ENCODE measurements at regions not wholly inside any gene's neighbourhood (a gene's known extent, or its start where the extent isn't known, plus 50 kb on each side); places are given as distances from the start of the nearest gene placed in this dataset.
"Not testable (repeated sequence)": the region's sequence is repeated elsewhere in the genome, so short reads cannot be mapped to it uniquely, and the experiment has no call there.

DNA sequence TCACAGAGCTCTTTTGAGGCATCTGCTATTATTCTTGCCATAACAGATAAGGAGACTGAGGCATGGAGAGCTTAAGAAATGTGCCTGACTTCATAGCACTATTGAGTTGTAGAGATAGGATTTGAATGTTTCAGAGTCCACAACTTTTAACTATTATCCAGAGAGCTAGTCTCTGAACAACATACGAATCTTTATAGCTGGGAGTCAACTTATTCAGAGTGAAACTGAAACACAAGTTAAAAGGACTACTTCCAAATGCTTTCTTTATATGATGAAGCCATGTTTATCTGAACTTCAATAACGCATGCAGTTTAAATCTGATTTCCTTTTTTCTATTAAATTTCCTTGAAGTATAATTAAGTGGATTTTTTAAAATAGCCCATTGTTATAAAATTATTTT is 268.8 kb downstream of the IKZF2 start:
- H3K4me3 Mint-ChIP-seq, result no peak overlapping the region

DNA sequence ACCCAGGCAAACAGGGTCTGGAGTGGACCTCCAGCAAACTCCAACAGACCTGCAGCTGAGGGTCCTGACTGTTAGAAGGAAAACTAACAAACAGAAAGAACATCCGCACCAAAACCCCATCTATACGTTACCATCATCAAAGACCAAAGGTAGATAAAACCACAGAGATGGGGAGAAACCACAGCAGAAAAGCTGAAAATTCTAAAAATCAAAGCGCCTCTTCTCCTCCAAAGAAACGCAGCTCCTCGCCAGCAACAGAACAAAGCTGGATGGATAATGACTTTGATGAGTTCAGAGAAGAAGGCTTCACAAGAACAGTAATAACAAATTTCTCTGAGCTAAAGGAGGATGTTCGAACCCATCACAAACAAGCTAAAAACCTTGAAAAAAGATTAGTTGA is 274.9 kb downstream of the IKZF2 start:
- DNase-seq (ENCODE audit: low spot score); POLR2A ChIA-PET; H3K27ac Mint-ChIP-seq; H3K4me1 Mint-ChIP-seq; H3K27me3 Mint-ChIP-seq (ENCODE audit: low read depth); H3K4me3 Mint-ChIP-seq; ATAC-seq; CTCF ChIA-PET: not testable (repeated sequence)
- peaks cover 47% of the 10 kb centered on the region for H3K9me3 Mint-ChIP-seq
- H3K36me3 Mint-ChIP-seq, result peaks cover 16% of the 10 kb centered on the region

More for the DNA sequence above, 268.8 kb downstream of the IKZF2 start:
- H3K9me3 Mint-ChIP-seq, result peaks cover 47% of the 10 kb centered on the region
- H3K27me3 Mint-ChIP-seq (ENCODE audit: low read depth), result peaks cover 4% of the 10 kb centered on the region; the same call in 1 of the 2 replicates
- H3K36me3 Mint-ChIP-seq, result peaks cover 6% of the 10 kb centered on the region; the same call in 1 of the 2 replicates
- ATAC-seq (no peak), DNase-seq (ENCODE audit: low spot score) (no peak)
- H3K4me1 Mint-ChIP-seq, result no peaks in the 10 kb centered on the region
- ChIA-PET POLR2A (no interaction called here), CTCF (interaction anchor here (1.6 kb wide), 1 partner anchor 9 kb away, joined by 3 read pairs; no protein-coding TSS in a partner anchor)
- TF ChIP-seq ZNF423 (CRISPR knock-in tag; IDR thresholded peaks at IDR 0.05), result no peak
- no peak for TF ChIP-seq SMAD3 (CRISPR knock-in tag; IDR thresholded peaks at IDR 0.05; ENCODE audit: borderline replicate concordance)
- TF ChIP-seq, protein P1, sequence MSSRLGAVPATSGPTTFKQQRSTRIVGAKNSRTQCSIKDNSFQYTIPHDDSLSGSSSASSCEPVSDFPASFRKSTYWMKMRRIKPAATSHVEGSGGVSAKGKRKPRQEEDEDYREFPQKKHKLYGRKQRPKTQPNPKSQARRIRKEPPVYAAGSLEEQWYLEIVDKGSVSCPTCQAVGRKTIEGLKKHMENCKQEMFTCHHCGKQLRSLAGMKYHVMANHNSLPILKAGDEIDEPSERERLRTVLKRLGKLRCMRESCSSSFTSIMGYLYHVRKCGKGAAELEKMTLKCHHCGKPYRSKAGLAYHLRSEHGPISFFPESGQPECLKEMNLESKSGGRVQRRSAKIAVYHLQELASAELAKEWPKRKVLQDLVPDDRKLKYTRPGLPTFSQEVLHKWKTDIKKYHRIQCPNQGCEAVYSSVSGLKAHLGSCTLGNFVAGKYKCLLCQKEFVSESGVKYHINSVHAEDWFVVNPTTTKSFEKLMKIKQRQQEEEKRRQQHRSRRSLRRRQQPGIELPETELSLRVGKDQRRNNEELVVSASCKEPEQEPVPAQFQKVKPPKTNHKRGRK (CRISPR knock-in tag; IDR thresholded peaks at IDR 0.05; ENCODE audit: borderline replicate concordance), result no peak
- TF ChIP-seq ZNF317 (CRISPR knock-in tag; IDR thresholded peaks at IDR 0.05; ENCODE audit: borderline replicate concordance, low read depth), result no peak
- TF ChIP-seq, protein P2, sequence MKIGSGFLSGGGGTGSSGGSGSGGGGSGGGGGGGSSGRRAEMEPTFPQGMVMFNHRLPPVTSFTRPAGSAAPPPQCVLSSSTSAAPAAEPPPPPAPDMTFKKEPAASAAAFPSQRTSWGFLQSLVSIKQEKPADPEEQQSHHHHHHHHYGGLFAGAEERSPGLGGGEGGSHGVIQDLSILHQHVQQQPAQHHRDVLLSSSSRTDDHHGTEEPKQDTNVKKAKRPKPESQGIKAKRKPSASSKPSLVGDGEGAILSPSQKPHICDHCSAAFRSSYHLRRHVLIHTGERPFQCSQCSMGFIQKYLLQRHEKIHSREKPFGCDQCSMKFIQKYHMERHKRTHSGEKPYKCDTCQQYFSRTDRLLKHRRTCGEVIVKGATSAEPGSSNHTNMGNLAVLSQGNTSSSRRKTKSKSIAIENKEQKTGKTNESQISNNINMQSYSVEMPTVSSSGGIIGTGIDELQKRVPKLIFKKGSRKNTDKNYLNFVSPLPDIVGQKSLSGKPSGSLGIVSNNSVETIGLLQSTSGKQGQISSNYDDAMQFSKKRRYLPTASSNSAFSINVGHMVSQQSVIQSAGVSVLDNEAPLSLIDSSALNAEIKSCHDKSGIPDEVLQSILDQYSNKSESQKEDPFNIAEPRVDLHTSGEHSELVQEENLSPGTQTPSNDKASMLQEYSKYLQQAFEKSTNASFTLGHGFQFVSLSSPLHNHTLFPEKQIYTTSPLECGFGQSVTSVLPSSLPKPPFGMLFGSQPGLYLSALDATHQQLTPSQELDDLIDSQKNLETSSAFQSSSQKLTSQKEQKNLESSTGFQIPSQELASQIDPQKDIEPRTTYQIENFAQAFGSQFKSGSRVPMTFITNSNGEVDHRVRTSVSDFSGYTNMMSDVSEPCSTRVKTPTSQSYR (CRISPR knock-in tag; IDR thresholded peaks at IDR 0.05), result no peak
- no peak for TF ChIP-seq FOXK1 (CRISPR knock-in tag; IDR thresholded peaks at IDR 0.05)
- TF ChIP-seq, protein P3, sequence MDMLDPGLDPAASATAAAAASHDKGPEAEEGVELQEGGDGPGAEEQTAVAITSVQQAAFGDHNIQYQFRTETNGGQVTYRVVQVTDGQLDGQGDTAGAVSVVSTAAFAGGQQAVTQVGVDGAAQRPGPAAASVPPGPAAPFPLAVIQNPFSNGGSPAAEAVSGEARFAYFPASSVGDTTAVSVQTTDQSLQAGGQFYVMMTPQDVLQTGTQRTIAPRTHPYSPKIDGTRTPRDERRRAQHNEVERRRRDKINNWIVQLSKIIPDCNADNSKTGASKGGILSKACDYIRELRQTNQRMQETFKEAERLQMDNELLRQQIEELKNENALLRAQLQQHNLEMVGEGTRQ (CRISPR knock-in tag; IDR thresholded peaks at IDR 0.05), result no peak
- no peak for TF ChIP-seq MXD4 (CRISPR knock-in tag; IDR thresholded peaks at IDR 0.05; ENCODE audit: borderline replicate concordance)
- no peak for TF ChIP-seq ELF4 (CRISPR knock-in tag; IDR thresholded peaks at IDR 0.05; ENCODE audit: low read depth)
- H3K27ac Mint-ChIP-seq, result no peak overlapping the region

DNA sequence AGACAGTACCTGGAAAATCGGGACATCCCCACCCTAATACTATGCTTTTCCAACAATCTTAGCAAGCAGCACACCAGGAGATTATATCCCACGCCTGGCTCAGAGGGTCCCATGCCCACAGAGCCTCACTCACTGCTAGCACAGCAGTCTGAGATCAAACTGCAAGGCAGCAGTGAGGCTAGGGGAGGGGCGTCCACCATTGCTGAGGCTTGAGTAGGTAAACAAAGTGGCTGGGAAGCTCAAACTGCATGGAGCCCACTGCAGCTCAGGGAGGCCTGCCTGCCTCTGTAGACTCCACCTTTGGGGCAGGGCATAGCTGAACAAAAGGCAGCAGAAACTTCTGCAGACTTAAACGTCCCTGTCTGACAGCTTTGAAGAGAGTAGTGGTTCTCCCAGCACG is 275.5 kb downstream of the IKZF2 start:
- H3K27me3 Mint-ChIP-seq (ENCODE audit: low read depth); ATAC-seq; H3K4me1 Mint-ChIP-seq; H3K27ac Mint-ChIP-seq; H3K4me3 Mint-ChIP-seq; CTCF ChIA-PET; POLR2A ChIA-PET; DNase-seq (ENCODE audit: low spot score): not testable (repeated sequence)
- Mint-ChIP-seq H3K9me3 (peaks cover 47% of the 10 kb centered on the region), H3K36me3 (peaks cover 16% of the 10 kb centered on the region)

DNA sequence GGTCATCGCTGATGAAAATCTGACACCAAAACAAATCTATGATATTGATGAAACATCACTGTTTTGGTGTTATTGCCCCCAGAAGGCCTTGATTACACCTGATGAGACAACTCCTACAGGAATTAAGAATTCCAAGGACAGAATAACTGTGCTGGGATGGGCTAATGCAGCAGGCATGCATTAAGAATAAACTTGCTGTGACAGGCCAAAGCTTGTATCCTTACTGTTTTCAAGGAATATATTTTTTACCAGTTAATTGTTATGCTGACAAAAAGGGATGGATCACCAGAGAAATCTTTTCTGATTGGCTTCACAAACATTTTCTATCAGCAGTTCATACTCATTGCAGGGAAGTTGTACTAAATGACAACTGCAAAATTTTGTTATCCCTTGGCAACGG is 278.2 kb downstream of the IKZF2 start:
- DNase-seq (ENCODE audit: low spot score), result no peak
- H3K36me3 Mint-ChIP-seq, result peaks cover 16% of the 10 kb centered on the region
- CTCF ChIA-PET, result no interaction called here
- no peak for TF ChIP-seq ZNF396 (CRISPR knock-in tag; IDR thresholded peaks at IDR 0.05; ENCODE audit: borderline replicate concordance)
- TF ChIP-seq GTF2I (CRISPR knock-in tag; conservative IDR thresholded peaks at IDR 0.05), result no peak
- TF ChIP-seq TP53 (CRISPR knock-in tag; IDR thresholded peaks at IDR 0.05), result no peak
- TF ChIP-seq, protein P4, sequence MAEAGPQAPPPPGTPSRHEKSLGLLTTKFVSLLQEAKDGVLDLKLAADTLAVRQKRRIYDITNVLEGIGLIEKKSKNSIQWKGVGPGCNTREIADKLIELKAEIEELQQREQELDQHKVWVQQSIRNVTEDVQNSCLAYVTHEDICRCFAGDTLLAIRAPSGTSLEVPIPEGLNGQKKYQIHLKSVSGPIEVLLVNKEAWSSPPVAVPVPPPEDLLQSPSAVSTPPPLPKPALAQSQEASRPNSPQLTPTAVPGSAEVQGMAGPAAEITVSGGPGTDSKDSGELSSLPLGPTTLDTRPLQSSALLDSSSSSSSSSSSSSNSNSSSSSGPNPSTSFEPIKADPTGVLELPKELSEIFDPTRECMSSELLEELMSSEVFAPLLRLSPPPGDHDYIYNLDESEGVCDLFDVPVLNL (CRISPR knock-in tag; IDR thresholded peaks at IDR 0.05; ENCODE audit: borderline replicate concordance, low read depth), result no peak
- TF ChIP-seq ZNF138 (CRISPR knock-in tag; conservative IDR thresholded peaks at IDR 0.05), result no peak
- TF ChIP-seq FOXK1 (CRISPR knock-in tag; IDR thresholded peaks at IDR 0.05), result no peak
- TF ChIP-seq OVOL2 (CRISPR knock-in tag; IDR thresholded peaks at IDR 0.05; ENCODE audit: borderline replicate concordance), result no peak
- TF ChIP-seq, protein P5, sequence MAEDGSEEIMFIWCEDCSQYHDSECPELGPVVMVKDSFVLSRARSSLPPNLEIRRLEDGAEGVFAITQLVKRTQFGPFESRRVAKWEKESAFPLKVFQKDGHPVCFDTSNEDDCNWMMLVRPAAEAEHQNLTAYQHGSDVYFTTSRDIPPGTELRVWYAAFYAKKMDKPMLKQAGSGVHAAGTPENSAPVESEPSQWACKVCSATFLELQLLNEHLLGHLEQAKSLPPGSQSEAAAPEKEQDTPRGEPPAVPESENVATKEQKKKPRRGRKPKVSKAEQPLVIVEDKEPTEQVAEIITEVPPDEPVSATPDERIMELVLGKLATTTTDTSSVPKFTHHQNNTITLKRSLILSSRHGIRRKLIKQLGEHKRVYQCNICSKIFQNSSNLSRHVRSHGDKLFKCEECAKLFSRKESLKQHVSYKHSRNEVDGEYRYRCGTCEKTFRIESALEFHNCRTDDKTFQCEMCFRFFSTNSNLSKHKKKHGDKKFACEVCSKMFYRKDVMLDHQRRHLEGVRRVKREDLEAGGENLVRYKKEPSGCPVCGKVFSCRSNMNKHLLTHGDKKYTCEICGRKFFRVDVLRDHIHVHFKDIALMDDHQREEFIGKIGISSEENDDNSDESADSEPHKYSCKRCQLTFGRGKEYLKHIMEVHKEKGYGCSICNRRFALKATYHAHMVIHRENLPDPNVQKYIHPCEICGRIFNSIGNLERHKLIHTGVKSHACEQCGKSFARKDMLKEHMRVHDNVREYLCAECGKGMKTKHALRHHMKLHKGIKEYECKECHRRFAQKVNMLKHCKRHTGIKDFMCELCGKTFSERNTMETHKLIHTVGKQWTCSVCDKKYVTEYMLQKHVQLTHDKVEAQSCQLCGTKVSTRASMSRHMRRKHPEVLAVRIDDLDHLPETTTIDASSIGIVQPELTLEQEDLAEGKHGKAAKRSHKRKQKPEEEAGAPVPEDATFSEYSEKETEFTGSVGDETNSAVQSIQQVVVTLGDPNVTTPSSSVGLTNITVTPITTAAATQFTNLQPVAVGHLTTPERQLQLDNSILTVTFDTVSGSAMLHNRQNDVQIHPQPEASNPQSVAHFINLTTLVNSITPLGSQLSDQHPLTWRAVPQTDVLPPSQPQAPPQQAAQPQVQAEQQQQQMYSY (CRISPR knock-in tag; IDR thresholded peaks at IDR 0.05), result no peak
- no peak for TF ChIP-seq CREB1 (CRISPR knock-in tag; IDR thresholded peaks at IDR 0.05)
- TF ChIP-seq CBFB (CRISPR knock-in tag; IDR thresholded peaks at IDR 0.05; ENCODE audit: low read depth), result no peak

More for the DNA sequence above, 278.2 kb downstream of the IKZF2 start:
- POLR2A ChIA-PET, result no interaction called here
- Mint-ChIP-seq H3K27ac (no peak overlapping the region), H3K9me3 (peaks cover 38% of the 10 kb centered on the region), H3K27me3 (ENCODE audit: low read depth) (no peaks in the 10 kb centered on the region; the same call in 1 of the 2 replicates), H3K4me1 (no peaks in the 10 kb centered on the region), H3K4me3 (no peak overlapping the region)
- ATAC-seq, result no peak
